Amygdala (tissue), 56 donors: ENCODE measurements at regions not wholly inside any gene's neighbourhood (a gene's known extent, or its start where the extent isn't known, plus 50 kb on each side); places are given as distances from the start of the nearest gene placed in this dataset.
"Not testable (repeated sequence)": the region's sequence is repeated elsewhere in the genome, so short reads cannot be mapped to it uniquely, and the experiment has no call there.

Source experiments
- DNase-seq, 56 donors: peaks; one replicate each; lab custom pipeline; 2025; lab: John Stamatoyannopoulos, UW

DNA sequence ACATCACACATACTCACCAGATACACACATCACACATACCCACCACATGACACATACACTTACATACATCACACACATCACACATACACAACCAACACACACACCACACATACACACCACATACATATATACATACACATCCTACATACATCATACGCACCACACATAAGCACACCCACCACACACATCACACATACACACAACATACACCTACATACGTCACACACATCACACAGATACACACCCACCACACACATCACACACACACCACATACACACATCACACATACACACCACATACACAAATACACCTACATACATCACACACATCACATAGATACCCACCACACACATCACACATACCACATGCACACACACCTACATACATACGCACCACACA, 158.4 kb downstream of the NDUFA10 start:
- no peak for DNase-seq

- no peak for DNase-seq
Measured at GRCh38 chr2:239866350-239866749, 158.8 kb downstream of the NDUFA10 start.

- not testable (repeated sequence) for DNase-seq
Measured at GRCh38 chr2:239865856-239866255, 159.3 kb downstream of the NDUFA10 start.

GRCh38 chr2:239865059-239865639, 160.0 kb downstream of the NDUFA10 start:
- DNase-seq: no peak

GRCh38 chr2:239864247-239865058, 160.7 kb downstream of the NDUFA10 start:
- DNase-seq: no peak

GRCh38 chr2:239862613-239863012, 162.5 kb downstream of the NDUFA10 start:
- no peak for DNase-seq

DNA sequence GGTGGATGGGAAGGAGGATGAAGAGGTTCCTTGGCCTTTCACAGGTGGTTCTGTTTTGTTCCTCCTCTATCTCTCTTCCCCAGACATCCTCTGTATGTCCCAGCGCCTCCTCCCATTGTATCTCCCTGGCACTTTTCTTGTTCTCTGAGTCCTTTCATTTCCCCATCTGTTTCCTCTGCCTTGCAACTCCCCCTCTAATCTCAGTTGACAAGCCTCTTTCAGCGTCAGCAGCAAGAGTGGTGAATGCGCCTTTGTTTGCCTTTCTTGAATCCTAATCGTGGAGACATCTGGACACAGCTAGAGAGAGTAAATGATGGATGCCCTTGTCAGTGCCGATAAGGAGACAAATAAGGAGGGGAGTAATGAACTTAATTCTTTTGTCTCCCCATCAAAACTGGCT, 167.0 kb downstream of the NDUFA10 start:
- DNase-seq: peak in 9 of 56 donors; percentile 8 to 51 (median 32)

DNA sequence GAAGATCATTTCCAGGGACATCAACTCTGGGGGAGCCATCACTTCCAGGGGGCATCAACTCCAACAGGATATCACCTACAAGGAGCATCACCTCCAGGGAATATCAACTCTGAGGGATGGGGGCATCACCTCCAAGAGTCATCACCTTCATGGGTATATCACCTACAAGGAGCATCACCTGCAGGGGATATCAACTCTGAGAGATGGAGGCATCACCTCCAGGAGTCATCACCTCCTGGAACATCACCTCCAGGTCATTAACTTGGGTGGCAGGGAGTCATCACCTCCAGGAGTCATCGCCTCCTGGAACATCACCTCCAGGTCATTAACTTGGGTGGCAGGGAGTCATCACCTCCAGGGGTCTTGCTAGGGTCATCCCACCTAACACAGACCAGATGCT, 167.6 kb downstream of the NDUFA10 start:
- DNase-seq: no peak

- DNase-seq: no peak
Measured at GRCh38 chr2:239856620-239857285, 168.4 kb downstream of the NDUFA10 start.

- DNase-seq: no peak
Measured at GRCh38 chr2:239855863-239856587, 169.1 kb downstream of the NDUFA10 start.

DNA sequence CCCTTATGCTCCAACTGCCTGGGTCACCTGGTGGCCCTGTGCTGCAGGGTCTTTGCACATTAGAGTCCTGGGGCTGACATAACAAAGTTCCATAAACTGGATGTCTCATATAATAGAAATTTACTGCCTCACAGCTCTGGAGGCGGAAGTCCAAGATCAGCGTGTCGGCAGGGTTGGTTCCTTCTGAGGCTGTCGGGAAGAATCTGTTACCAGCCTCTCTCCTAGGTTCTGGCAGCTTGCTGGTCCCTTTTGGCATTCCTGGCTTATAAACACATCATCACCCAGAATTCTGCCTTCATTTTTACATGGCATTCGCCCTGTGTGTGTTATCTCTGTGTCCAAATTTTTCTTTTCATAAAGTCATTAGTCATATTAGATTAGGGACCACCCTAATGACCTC, 170.5 kb downstream of the NDUFA10 start:
- no peak for DNase-seq

DNA sequence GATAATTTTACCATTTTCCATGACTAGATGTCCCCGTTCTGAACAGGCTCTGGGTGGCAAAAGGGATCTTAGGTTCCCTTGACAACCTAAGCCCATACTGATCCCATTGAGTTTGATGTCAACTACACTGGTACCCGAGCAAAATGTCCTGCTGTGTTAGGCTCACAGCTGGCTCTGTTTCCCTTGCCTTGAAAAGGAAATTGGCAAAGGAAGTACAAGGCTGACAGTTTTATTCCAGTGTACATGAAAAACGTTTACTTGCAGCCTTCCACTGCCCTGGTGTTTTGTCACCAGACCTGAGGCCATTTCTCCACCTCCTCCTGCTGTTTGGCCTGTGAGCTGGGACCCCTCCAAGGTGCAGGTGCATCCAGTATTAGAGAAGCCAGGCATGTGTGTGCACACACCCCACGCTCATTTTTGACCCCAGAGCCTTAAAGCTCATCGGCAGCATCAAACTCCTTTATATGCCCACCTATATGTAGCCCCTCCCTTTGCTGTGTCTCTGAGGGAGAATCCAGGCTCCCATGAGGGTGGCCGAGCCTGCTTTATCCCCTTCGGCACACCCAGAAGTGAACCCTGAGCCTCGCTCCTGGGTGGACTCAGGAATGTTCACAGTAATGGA, 171.3 kb downstream of the NDUFA10 start:
- DNase-seq: no peak

GRCh38 chr2:239853121-239853520, 172.0 kb downstream of the NDUFA10 start:
- DNase-seq: no peak

- DNase-seq: no peak
Measured at GRCh38 chr2:239852272-239852671, 172.9 kb downstream of the NDUFA10 start.

- DNase-seq: no peak
Measured at GRCh38 chr2:239846789-239847676, 178.1 kb downstream of the NDUFA10 start.

DNA sequence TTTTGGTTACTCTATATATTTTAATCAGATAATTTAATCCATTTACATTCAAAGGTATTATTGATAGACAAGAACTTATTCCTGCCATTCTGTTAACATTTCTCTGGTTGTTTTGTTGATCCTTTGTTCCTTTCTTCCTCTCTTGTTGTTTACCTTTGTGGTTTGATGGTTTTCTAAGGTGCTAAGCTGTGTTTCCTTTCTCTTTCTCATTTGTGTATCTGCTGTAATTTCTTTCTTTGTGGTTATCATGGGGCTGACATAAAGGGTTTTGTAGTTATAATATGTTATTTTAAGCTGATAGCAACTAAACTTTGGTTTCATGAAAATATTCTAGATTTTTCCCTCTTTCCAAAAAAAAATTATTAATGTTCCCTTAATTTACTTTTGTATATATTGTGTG, 179.2 kb downstream of the NDUFA10 start:
- no peak for DNase-seq

- DNase-seq: no peak
Measured at GRCh38 chr2:239839306-239839705, 185.8 kb downstream of the NDUFA10 start.

- DNase-seq: no peak
Measured at GRCh38 chr2:239836021-239836765, 188.9 kb downstream of the NDUFA10 start.

DNA sequence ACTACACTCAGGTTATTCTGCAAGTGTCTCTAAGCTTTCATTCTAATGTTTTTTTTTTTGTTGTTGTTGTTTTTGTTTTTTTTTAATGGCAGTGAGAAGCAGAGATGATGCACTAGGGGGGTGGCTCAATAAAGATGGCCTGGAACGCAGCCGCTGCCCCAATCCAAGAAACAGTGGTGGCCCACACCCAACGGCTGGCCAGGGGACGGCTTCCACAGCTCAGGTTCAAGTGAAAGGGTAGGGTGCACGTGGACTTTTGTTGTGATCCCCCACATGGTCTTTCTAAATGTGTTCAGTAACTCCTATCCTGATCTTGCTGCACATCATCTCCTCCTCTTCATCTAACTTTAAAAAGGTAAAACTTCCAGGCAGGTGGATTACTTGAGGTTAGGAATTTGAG, 190.1 kb downstream of the NDUFA10 start:
- DNase-seq: no peak
